ENCODE measurements at regions not wholly inside any gene's neighbourhood (a gene's known extent, or its start where the extent isn't known, plus 50 kb on each side); places are given as distances from the start of the nearest gene placed in this dataset.
"Not testable (repeated sequence)": the region's sequence is repeated elsewhere in the genome, so short reads cannot be mapped to it uniquely, and the experiment has no call there.

- not testable (repeated sequence) for DNase-seq
Measured at GRCh38 chr16:29310243-29310642, 96.3 kb downstream of the NPIPB11 start.

GRCh38 chr16:29309601-29310000 is 96.9 kb downstream of the NPIPB11 start:
- not testable (repeated sequence) for DNase-seq

GRCh38 chr16:29308644-29309546 is 97.6 kb downstream of the NPIPB11 start:
- no peak for DNase-seq

GRCh38 chr16:29307598-29308507 is 98.7 kb downstream of the NPIPB11 start:
- DNase-seq: no peak

- DNase-seq: no peak
Measured at GRCh38 chr16:29306943-29307597, 99.4 kb downstream of the NPIPB11 start.

- no peak for DNase-seq
Measured at GRCh38 chr16:29306201-29306600, 100.3 kb downstream of the NPIPB11 start.

- not testable (repeated sequence) for DNase-seq
Measured at GRCh38 chr16:29305018-29305417, 101.5 kb downstream of the NPIPB11 start.

- no peak for DNase-seq
Measured at GRCh38 chr16:29304251-29304650, 102.3 kb downstream of the NPIPB11 start.

GRCh38 chr16:29303520-29303919 is 103.0 kb downstream of the NPIPB11 start:
- no peak for DNase-seq

- DNase-seq: no peak
Measured at GRCh38 chr16:29302976-29303375, 103.5 kb downstream of the NPIPB11 start.

GRCh38 chr16:29302433-29302832 is 104.1 kb downstream of the NPIPB11 start:
- not testable (repeated sequence) for DNase-seq

GRCh38 chr16:29301662-29302285 is 104.7 kb downstream of the NPIPB11 start:
- DNase-seq: not testable (repeated sequence)

- not testable (repeated sequence) for DNase-seq
Measured at GRCh38 chr16:29300541-29301535, 105.7 kb downstream of the NPIPB11 start.

GRCh38 chr16:29300030-29300491 is 106.5 kb downstream of the NPIPB11 start:
- not testable (repeated sequence) for DNase-seq

- not testable (repeated sequence) for DNase-seq
Measured at GRCh38 chr16:29298997-29299396, 107.5 kb downstream of the NPIPB11 start.

- not testable (repeated sequence) for DNase-seq
Measured at GRCh38 chr16:29298307-29298706, 108.2 kb downstream of the NPIPB11 start.

GRCh38 chr16:29297809-29298177 is 108.7 kb downstream of the NPIPB11 start:
- not testable (repeated sequence) for DNase-seq

GRCh38 chr16:29297144-29297808 is 109.2 kb downstream of the NPIPB11 start:
- DNase-seq: not testable (repeated sequence)

- DNase-seq: not testable (repeated sequence)
Measured at GRCh38 chr16:29296176-29296575, 110.3 kb downstream of the NPIPB11 start.

Measured in NCI-H446 treated with DMSO at 0.1 percent for 48 hours (cell line).